ENCODE measurements at regions not wholly inside any gene's neighbourhood (a gene's known extent, or its start where the extent isn't known, plus 50 kb on each side); places are given as distances from the start of the nearest gene placed in this dataset.
"Not testable (repeated sequence)": the region's sequence is repeated elsewhere in the genome, so short reads cannot be mapped to it uniquely, and the experiment has no call there.

- DNase-seq; H3K9me3 ChIP-seq (ENCODE audit: control insufficient read depth in 2 of 2, insufficient read depth in 1 of 2, low read depth in 1 of 2, low read length in 1 of 2); H3K4me1 ChIP-seq (ENCODE audit: control insufficient read depth in 3 of 3, insufficient read depth in 2 of 3, low read depth in 1 of 3, low read length in 2 of 3); H3K4me3 ChIP-seq (ENCODE audit: low read depth in 1 of 3, low read length in 3 of 3); H3K27me3 ChIP-seq (ENCODE audit: control insufficient read depth in 3 of 3, insufficient read depth in 3 of 3, low read length in 3 of 3); H3K27ac ChIP-seq (ENCODE audit: low read depth in 1 of 3, low read length in 2 of 3); FAIRE-seq; H3K36me3 ChIP-seq (ENCODE audit: control insufficient read depth in 3 of 3, insufficient read depth in 2 of 3, low read depth in 1 of 3, low read length in 3 of 3): not testable (repeated sequence)
- WGBS, 3 donors, result 62 to 80% (median 69%) methylated on average over 7 of the region's 7 CpGs
These were observed 123.8 kb upstream of the UNC5B start for GRCh38 chr10:71088578-71088977.

- no peaks in the 10 kb centered on the region for H3K9me3 ChIP-seq (ENCODE audit: control insufficient read depth in 2 of 2, insufficient read depth in 1 of 2, low read depth in 1 of 2, low read length in 1 of 2)
- no peak overlapping the region for H3K27ac ChIP-seq (ENCODE audit: low read depth in 1 of 3, low read length in 2 of 3)
- no peak for DNase-seq
- no peaks in the 10 kb centered on the region for H3K36me3 ChIP-seq (ENCODE audit: control insufficient read depth in 3 of 3, insufficient read depth in 2 of 3, low read depth in 1 of 3, low read length in 3 of 3)
- H3K27me3 ChIP-seq (ENCODE audit: control insufficient read depth in 3 of 3, insufficient read depth in 3 of 3, low read length in 3 of 3), result peaks cover 0 to 7% (median 3%) of the 10 kb centered on the region in 3 donors
- H3K4me1 ChIP-seq (ENCODE audit: control insufficient read depth in 3 of 3, insufficient read depth in 2 of 3, low read depth in 1 of 3, low read length in 2 of 3), result no peaks in the 10 kb centered on the region
- 20 to 78% (median 33%) methylated on average over 1 of the region's 1 CpG for WGBS, 3 donors
- no peak for FAIRE-seq
- no peak overlapping the region for H3K4me3 ChIP-seq (ENCODE audit: low read depth in 1 of 3, low read length in 3 of 3)
These were observed 123.2 kb upstream of the UNC5B start for GRCh38 chr10:71089162-71089561.

GRCh38 chr10:71090330-71090729, 122.0 kb upstream of the UNC5B start:
- DNase-seq (no peak), FAIRE-seq (no peak)
- H3K4me1 ChIP-seq (ENCODE audit: control insufficient read depth in 3 of 3, insufficient read depth in 2 of 3, low read depth in 1 of 3, low read length in 2 of 3), result no peaks in the 10 kb centered on the region
- WGBS, 3 donors, result 70 to 94% (median 86%) methylated on average over 5 of the region's 5 CpGs
- H3K27me3 ChIP-seq (ENCODE audit: control insufficient read depth in 3 of 3, insufficient read depth in 3 of 3, low read length in 3 of 3), result peaks cover 0 to 7% (median 0%) of the 10 kb centered on the region in 3 donors
- H3K27ac ChIP-seq (ENCODE audit: low read depth in 1 of 3, low read length in 2 of 3), result no peak overlapping the region
- H3K9me3 ChIP-seq (ENCODE audit: control insufficient read depth in 2 of 2, insufficient read depth in 1 of 2, low read depth in 1 of 2, low read length in 1 of 2), result no peaks in the 10 kb centered on the region
- no peak overlapping the region for H3K4me3 ChIP-seq (ENCODE audit: low read depth in 1 of 3, low read length in 3 of 3)
- no peaks in the 10 kb centered on the region for H3K36me3 ChIP-seq (ENCODE audit: control insufficient read depth in 3 of 3, insufficient read depth in 2 of 3, low read depth in 1 of 3, low read length in 3 of 3)

- Histone ChIP-seq H3K4me1 (ENCODE audit: control insufficient read depth in 3 of 3, insufficient read depth in 2 of 3, low read depth in 1 of 3, low read length in 2 of 3) (no peaks in the 10 kb centered on the region), H3K9me3 (ENCODE audit: control insufficient read depth in 2 of 2, insufficient read depth in 1 of 2, low read depth in 1 of 2, low read length in 1 of 2) (no peaks in the 10 kb centered on the region), H3K27ac (ENCODE audit: low read depth in 1 of 3, low read length in 2 of 3) (no peak overlapping the region), H3K27me3 (ENCODE audit: control insufficient read depth in 3 of 3, insufficient read depth in 3 of 3, low read length in 3 of 3) (peaks cover 0 to 7% (median 0%) of the 10 kb centered on the region in 3 donors), H3K36me3 (ENCODE audit: control insufficient read depth in 3 of 3, insufficient read depth in 2 of 3, low read depth in 1 of 3, low read length in 3 of 3) (no peaks in the 10 kb centered on the region), H3K4me3 (ENCODE audit: low read depth in 1 of 3, low read length in 3 of 3) (no peak overlapping the region)
- FAIRE-seq (no peak), DNase-seq (no peak)
- WGBS, 3 donors, result 88 to 94% (median 91%) methylated on average over 10 of the region's 10 CpGs
These were observed 121.6 kb upstream of the UNC5B start for GRCh38 chr10:71090801-71091200.

- peaks cover 0 to 7% (median 0%) of the 10 kb centered on the region in 3 donors for H3K27me3 ChIP-seq (ENCODE audit: control insufficient read depth in 3 of 3, insufficient read depth in 3 of 3, low read length in 3 of 3)
- H3K4me1 ChIP-seq (ENCODE audit: control insufficient read depth in 3 of 3, insufficient read depth in 2 of 3, low read depth in 1 of 3, low read length in 2 of 3), result no peaks in the 10 kb centered on the region
- WGBS, 3 donors, result 62 to 74% (median 67%) methylated on average over 4 of the region's 4 CpGs
- DNase-seq (no peak), FAIRE-seq (no peak)
- no peak overlapping the region for H3K4me3 ChIP-seq (ENCODE audit: low read depth in 1 of 3, low read length in 3 of 3)
- no peak overlapping the region for H3K27ac ChIP-seq (ENCODE audit: low read depth in 1 of 3, low read length in 2 of 3)
- no peaks in the 10 kb centered on the region for H3K36me3 ChIP-seq (ENCODE audit: control insufficient read depth in 3 of 3, insufficient read depth in 2 of 3, low read depth in 1 of 3, low read length in 3 of 3)
- H3K9me3 ChIP-seq (ENCODE audit: control insufficient read depth in 2 of 2, insufficient read depth in 1 of 2, low read depth in 1 of 2, low read length in 1 of 2), result no peaks in the 10 kb centered on the region
These were observed 119.5 kb upstream of the UNC5B start for GRCh38 chr10:71092812-71093401.

- Histone ChIP-seq H3K4me3 (ENCODE audit: low read depth in 1 of 3, low read length in 3 of 3) (no peak overlapping the region), H3K27me3 (ENCODE audit: control insufficient read depth in 3 of 3, insufficient read depth in 3 of 3, low read length in 3 of 3) (peaks cover 0 to 7% (median 0%) of the 10 kb centered on the region in 3 donors), H3K27ac (ENCODE audit: low read depth in 1 of 3, low read length in 2 of 3) (no peak overlapping the region), H3K36me3 (ENCODE audit: control insufficient read depth in 3 of 3, insufficient read depth in 2 of 3, low read depth in 1 of 3, low read length in 3 of 3) (no peaks in the 10 kb centered on the region), H3K4me1 (ENCODE audit: control insufficient read depth in 3 of 3, insufficient read depth in 2 of 3, low read depth in 1 of 3, low read length in 2 of 3) (no peaks in the 10 kb centered on the region), H3K9me3 (ENCODE audit: control insufficient read depth in 2 of 2, insufficient read depth in 1 of 2, low read depth in 1 of 2, low read length in 1 of 2) (no peaks in the 10 kb centered on the region)
- WGBS, 3 donors, result 50 to 95% (median 52%) methylated on average over 2 of the region's 2 CpGs
- FAIRE-seq, result no peak
- no peak for DNase-seq
These were observed 118.8 kb upstream of the UNC5B start for GRCh38 chr10:71093531-71093930.

- no peaks in the 10 kb centered on the region for H3K4me1 ChIP-seq (ENCODE audit: control insufficient read depth in 3 of 3, insufficient read depth in 2 of 3, low read depth in 1 of 3, low read length in 2 of 3)
- WGBS, 3 donors, result 61 to 76% (median 68%) methylated on average over 4 of the region's 4 CpGs
These were observed 117.5 kb upstream of the UNC5B start for GRCh38 chr10:71094712-71095390.

GRCh38 chr10:71099731-71100361, 112.5 kb upstream of the UNC5B start:
- H3K27me3 ChIP-seq (ENCODE audit: control insufficient read depth in 3 of 3, insufficient read depth in 3 of 3, low read length in 3 of 3), result no peaks in the 10 kb centered on the region
- no peaks in the 10 kb centered on the region for H3K9me3 ChIP-seq (ENCODE audit: control insufficient read depth in 2 of 2, insufficient read depth in 1 of 2, low read depth in 1 of 2, low read length in 1 of 2)
- H3K27ac ChIP-seq (ENCODE audit: low read depth in 1 of 3, low read length in 2 of 3), result no peak overlapping the region
- no peak overlapping the region for H3K4me3 ChIP-seq (ENCODE audit: low read depth in 1 of 3, low read length in 3 of 3)
- WGBS, 3 donors, result 58 to 71% (median 62%) methylated on average over 1 of the region's 1 CpG
- FAIRE-seq, result no peak
- H3K36me3 ChIP-seq (ENCODE audit: control insufficient read depth in 3 of 3, insufficient read depth in 2 of 3, low read depth in 1 of 3, low read length in 3 of 3), result no peaks in the 10 kb centered on the region
- DNase-seq, result no peak
- H3K4me1 ChIP-seq (ENCODE audit: control insufficient read depth in 3 of 3, insufficient read depth in 2 of 3, low read depth in 1 of 3, low read length in 2 of 3), result peaks cover 0 to 5% (median 0%) of the 10 kb centered on the region in 3 donors

More at GRCh38 chr10:71094712-71095390, 117.5 kb upstream of the UNC5B start:
- Histone ChIP-seq H3K4me3 (ENCODE audit: low read depth in 1 of 3, low read length in 3 of 3) (no peak overlapping the region), H3K36me3 (ENCODE audit: control insufficient read depth in 3 of 3, insufficient read depth in 2 of 3, low read depth in 1 of 3, low read length in 3 of 3) (no peaks in the 10 kb centered on the region), H3K27me3 (ENCODE audit: control insufficient read depth in 3 of 3, insufficient read depth in 3 of 3, low read length in 3 of 3) (peaks cover 0 to 7% (median 0%) of the 10 kb centered on the region in 3 donors), H3K27ac (ENCODE audit: low read depth in 1 of 3, low read length in 2 of 3) (no peak overlapping the region), H3K9me3 (ENCODE audit: control insufficient read depth in 2 of 2, insufficient read depth in 1 of 2, low read depth in 1 of 2, low read length in 1 of 2) (no peaks in the 10 kb centered on the region)
- DNase-seq (no peak), FAIRE-seq (no peak)
